PC-9 (cell line): ENCODE measurements at regions not wholly inside any gene's neighbourhood (a gene's known extent, or its start where the extent isn't known, plus 50 kb on each side); places are given as distances from the start of the nearest gene placed in this dataset.
"Not testable (repeated sequence)": the region's sequence is repeated elsewhere in the genome, so short reads cannot be mapped to it uniquely, and the experiment has no call there.

ENCODE experiments used
- BruUV-seq: library from RNA; stranded (reverse); fragments of 400-500 nt; replicated peaks from 2 replicates; lab custom pipeline; 2021; lab: Mats Ljungman, UMichigan
- CTCF ChIA-PET: fragments of 300-600 bp; sonication (Branson Sonifier 250); formaldehyde crosslinking; loops from one replicate; lab custom pipeline; 2022; ENCODE audit warnings: antibody characterized with exemption; lab: Charles Lee
- POLR2A ChIA-PET: fragments of 300-600 bp; sonication (Branson Sonifier 250); formaldehyde crosslinking; loops from one replicate; lab custom pipeline; 2022; ENCODE audit warnings: antibody characterized with exemption; ENCODE audit not compliant: unreplicated experiment; lab: Charles Lee
- DNase-seq, 2 experiments: peaks; one replicate each; pipeline versions ENCODE4 v3.0.0 to v3.0.0-alpha.2; 2015 to 2022; ENCODE audit warnings: mixed read lengths in 1 of 2
- H2AFZ ChIP-seq: fragments of 200-600 bp; sonication (generic); 2 replicates; pipeline ENCODE4 v1.8.1; 2017; ENCODE audit warnings: antibody characterized with exemption
- H3F3A ChIP-seq: fragments of 200-600 bp; sonication (generic); 2 replicates; pipeline ENCODE4 v1.8.1; 2017; ENCODE audit warnings: antibody characterized with exemption, mild to moderate bottlenecking, low read depth; ENCODE audit not compliant: insufficient read depth
- H3K27ac ChIP-seq: fragments of 200-600 bp; sonication (generic); 2 replicates; pipeline ENCODE4 v1.6.1; 2016; ENCODE audit warnings: mixed run types
- H3K27me3 ChIP-seq: fragments of 200-600 bp; sonication (generic); 2 replicates; pipeline ENCODE4 v1.6.1; 2016; ENCODE audit warnings: low read depth, mixed run types; ENCODE audit not compliant: insufficient read depth
- H3K36me3 ChIP-seq: fragments of 200-600 bp; sonication (generic); 2 replicates; pipeline ENCODE4 v1.6.1; 2016; ENCODE audit warnings: low read depth, mixed run types
- H3K4me1 ChIP-seq: fragments of 200-600 bp; sonication (generic); replicated peaks from 2 replicates; pipeline ENCODE4 v1.6.1; 2016; ENCODE audit warnings: mixed run types; ENCODE audit not compliant: insufficient read depth
- H3K4me2 ChIP-seq: fragments of 200-600 bp; sonication (generic); 2 replicates; pipeline ENCODE4 v1.6.1; 2017; ENCODE audit warnings: mixed run types
- H3K4me3 ChIP-seq: fragments of 200-600 bp; sonication (generic); 2 replicates; pipeline ENCODE4 v1.6.1; 2016; ENCODE audit warnings: mixed run types
- H3K79me2 ChIP-seq: fragments of 200-600 bp; sonication (generic); 2 replicates; pipeline ENCODE4 v1.6.1; 2017; ENCODE audit warnings: low read depth, mixed run types
- H3K9me2 ChIP-seq: fragments of 200-600 bp; sonication (generic); 2 replicates; pipeline ENCODE4 v1.8.1; 2017; ENCODE audit warnings: mild to moderate bottlenecking; ENCODE audit not compliant: insufficient read depth
- H3K9me3 ChIP-seq: fragments of 200-600 bp; sonication (generic); 2 replicates; pipeline ENCODE4 v1.8.1; 2016; ENCODE audit warnings: low read depth; ENCODE audit not compliant: insufficient read depth
- H4K20me1 ChIP-seq: fragments of 200-600 bp; sonication (generic); 2 replicates; pipeline ENCODE4 v1.8.1; 2017; ENCODE audit not compliant: insufficient read depth
- CTCF ChIP-seq: fragments of 200-600 bp; sonication (generic); conservative IDR thresholded peaks from 2 replicates; pipeline ENCODE4 v1.6.1; 2017; ENCODE audit warnings: mixed run types, antibody characterized with exemption, mild to moderate bottlenecking, moderate library complexity
- EZH2 ChIP-seq: fragments of 200-600 bp; sonication (generic); IDR thresholded peaks from 2 replicates; pipeline ENCODE4 v1.8.0; 2017; ENCODE audit warnings: antibody characterized with exemption, low read depth
- intact Hi-C: fragments of 100-400 bp; cut with micrococcal nuclease; formaldehyde crosslinking; loops from one replicate; pipeline ENCODE4 v1.10.0; 2022; ENCODE audit not compliant: unreplicated experiment

- Histone ChIP-seq H3K27ac (no peak overlapping the region), H3K9me3 (no peaks in the 10 kb centered on the region), H3K4me3 (no peak overlapping the region), H3K36me3 (no peaks in the 10 kb centered on the region), H3F3A (no peaks in the 10 kb centered on the region), H4K20me1 (no peaks in the 10 kb centered on the region), H3K27me3 (no peaks in the 10 kb centered on the region), H3K9me2 (peaks cover 4% of the 10 kb centered on the region; the same call in 1 of the 2 replicates), H3K4me2 (no peak overlapping the region), H3K79me2 (no peaks in the 10 kb centered on the region), H2AFZ (no peak overlapping the region), H3K4me1 (no peaks in the 10 kb centered on the region)
- no TSS peak for BruUV-seq
- ChIA-PET POLR2A (no interaction called here), CTCF (no interaction called here)
- intact Hi-C loops = no loop called here
- DNase-seq = peak; percentile 16 to 70
- TF ChIP-seq EZH2 (no peak), CTCF (no peak)
Measured at GRCh38 chr11:92035488-92035887, 189.1 kb upstream of the FAT3 start.

GRCh38 chr11:92027136-92027535 lies 197.5 kb upstream of the FAT3 start:
- not testable (repeated sequence) for H4K20me1 ChIP-seq

GRCh38 chr11:92026664-92027063 lies 198.0 kb upstream of the FAT3 start:
- TF ChIP-seq CTCF (no peak), EZH2 (no peak)
- Histone ChIP-seq H4K20me1 (no peaks in the 10 kb centered on the region), H3K9me3 (no peaks in the 10 kb centered on the region), H3K4me3 (no peak overlapping the region), H3K27ac (no peak overlapping the region), H3K4me2 (no peak overlapping the region), H3K79me2 (no peaks in the 10 kb centered on the region), H3K27me3 (no peaks in the 10 kb centered on the region), H3K9me2 (peaks cover 12% of the 10 kb centered on the region; the same call in 1 of the 2 replicates), H3K4me1 (peaks cover 12% of the 10 kb centered on the region; the same call in 1 of the 2 replicates), H2AFZ (no peak overlapping the region; the same call in 1 of the 2 replicates), H3F3A (no peaks in the 10 kb centered on the region), H3K36me3 (no peaks in the 10 kb centered on the region)
- BruUV-seq = no TSS peak
- intact Hi-C loops = no loop called here
- CTCF ChIA-PET = interaction anchor here (0.6 kb wide), 1 partner anchor 639 kb away, joined by 3 read pairs; no protein-coding TSS in a partner anchor
- no peak for DNase-seq
- POLR2A ChIA-PET = no interaction called here

More at GRCh38 chr11:92027136-92027535, 197.5 kb upstream of the FAT3 start:
- H3K36me3 ChIP-seq, H3K4me3 ChIP-seq, H3F3A ChIP-seq, H3K9me3 ChIP-seq, BruUV-seq, H2AFZ ChIP-seq, DNase-seq, CTCF ChIA-PET, H3K27ac ChIP-seq, intact Hi-C loops, H3K79me2 ChIP-seq, H3K27me3 ChIP-seq, H3K4me1 ChIP-seq, H3K4me2 ChIP-seq: not testable (repeated sequence)
- peaks cover 10% of the 10 kb centered on the region; the same call in 1 of the 2 replicates for H3K9me2 ChIP-seq
- POLR2A ChIA-PET = interaction anchor here (0.7 kb wide), 1 partner anchor 311 kb away, joined by 3 read pairs; no protein-coding TSS in a partner anchor

GRCh38 chr11:92024788-92025187 lies 199.8 kb upstream of the FAT3 start:
- POLR2A ChIA-PET = no interaction called here
- H3K9me2 ChIP-seq = peaks cover 12% of the 10 kb centered on the region; the same call in 1 of the 2 replicates
- no peaks in the 10 kb centered on the region for H4K20me1 ChIP-seq
- H3K36me3 ChIP-seq = no peaks in the 10 kb centered on the region
- intact Hi-C loops = no loop called here
- no TSS peak for BruUV-seq
- CTCF ChIA-PET = no interaction called here
- TF ChIP-seq CTCF (no peak), EZH2 (no peak)
- H3K27me3 ChIP-seq = no peaks in the 10 kb centered on the region
- no peak overlapping the region for H3K27ac ChIP-seq
- H3F3A ChIP-seq = no peaks in the 10 kb centered on the region
- no peaks in the 10 kb centered on the region for H3K79me2 ChIP-seq
- H3K4me3 ChIP-seq = no peak overlapping the region
- no peak overlapping the region for H3K4me2 ChIP-seq
- H3K9me3 ChIP-seq = no peaks in the 10 kb centered on the region
- H2AFZ ChIP-seq = no peak overlapping the region
- H3K4me1 ChIP-seq = peaks cover 12% of the 10 kb centered on the region; the same call in 1 of the 2 replicates
- no peak for DNase-seq
